IMR-90 (cell line): ENCODE measurements at regions not wholly inside any gene's neighbourhood (a gene's known extent, or its start where the extent isn't known, plus 50 kb on each side); places are given as distances from the start of the nearest gene placed in this dataset.

ENCODE experiments used
- ATAC-seq: fragments of 200-7000 bp; cut with Tn5 transposase; 2 replicates; pipeline ENCODE4 v1.9.1; 2020; ENCODE audit warnings: low read depth, mild to moderate bottlenecking, moderate library complexity
- BruUV-seq: library from RNA; stranded (reverse); fragments of 400-500 nt; replicated peaks from 2 replicates; lab custom pipeline; 2021; lab: Mats Ljungman, UMichigan
- CTCF ChIA-PET: fragments of 300-600 bp; formaldehyde crosslinking; extraction: SDS; loops from one replicate; lab custom pipeline; 2021; ENCODE audit warnings: antibody characterized with exemption; lab: Yijun Ruan, JAX
- POLR2A ChIA-PET: fragments of 300-600 bp; sonication (Branson Sonifier 250); formaldehyde crosslinking; loops from one replicate; lab custom pipeline; 2022; ENCODE audit warnings: antibody characterized with exemption; ENCODE audit not compliant: unreplicated experiment; lab: Charles Lee
- DNase-seq: peaks from one replicate; pipeline ENCODE4 v3.0.0; 2013
- H2AFZ ChIP-seq: replicated peaks from 2 replicates; pipeline ENCODE3; 2013; ENCODE audit warnings: low read length, mild to moderate bottlenecking; ENCODE audit not compliant: poor library complexity
- H2AK5ac ChIP-seq: 2 replicates; pipeline ENCODE4 v1.6.1; 2013; ENCODE audit warnings: low read depth, low read length, inconsistent platforms
- H2AK9ac ChIP-seq: replicated peaks from 2 replicates; pipeline ENCODE3; 2013; ENCODE audit warnings: mild to moderate bottlenecking, low read depth, low read length, moderate library complexity; ENCODE audit not compliant: poor library complexity
- H2BK120ac ChIP-seq: 2 replicates; pipeline ENCODE4 v1.6.1; 2013; ENCODE audit warnings: low read depth, low read length, inconsistent platforms
- H2BK15ac ChIP-seq: 3 replicates; pipeline ENCODE4 v1.6.1; 2013; ENCODE audit warnings: low read depth, low read length, inconsistent platforms
- H2BK20ac ChIP-seq: 2 replicates; pipeline ENCODE4 v1.6.1; 2013; ENCODE audit warnings: low read depth, mild to moderate bottlenecking, inconsistent platforms, low read length, moderate library complexity
- H2BK5ac ChIP-seq: 2 replicates; pipeline ENCODE4 v1.6.1; 2013; ENCODE audit warnings: mild to moderate bottlenecking, low read depth, low read length, inconsistent platforms; ENCODE audit not compliant: poor library complexity, severe bottlenecking
- H3K14ac ChIP-seq: replicated peaks from 2 replicates; pipeline ENCODE4 v1.6.1; 2013; ENCODE audit warnings: low read depth, low read length, inconsistent platforms
- H3K18ac ChIP-seq: 2 replicates; pipeline ENCODE4 v1.6.1; 2013; ENCODE audit warnings: low read depth, low read length, control low read depth
- H3K23ac ChIP-seq: 2 replicates; pipeline ENCODE4 v1.6.1; 2013; ENCODE audit warnings: low read depth, low read length, inconsistent platforms
- H3K27ac ChIP-seq: 2 replicates; pipeline ENCODE4 v1.5.1; 2013; ENCODE audit warnings: mild to moderate bottlenecking, control low read depth, low read length; ENCODE audit not compliant: insufficient read depth
- H3K27me3 ChIP-seq: 2 replicates; pipeline ENCODE4 v1.6.1; 2013; ENCODE audit warnings: low read length; ENCODE audit not compliant: control insufficient read depth, insufficient read depth
- H3K36me3 ChIP-seq: 2 replicates; pipeline ENCODE4 v1.6.1; 2013; ENCODE audit warnings: low read length, mixed read lengths; ENCODE audit not compliant: control insufficient read depth, insufficient read depth
- H3K4ac ChIP-seq: 2 replicates; pipeline ENCODE4 v1.6.1; 2013; ENCODE audit warnings: low read depth, low read length, inconsistent platforms
- H3K4me1 ChIP-seq: 2 replicates; pipeline ENCODE4 v1.6.1; 2013; ENCODE audit warnings: low read length, mixed read lengths; ENCODE audit not compliant: control insufficient read depth, insufficient read depth
- H3K4me2 ChIP-seq: 2 replicates; pipeline ENCODE4 v1.6.1; 2013; ENCODE audit warnings: low read depth, mild to moderate bottlenecking, control low read depth, low read length, moderate library complexity
- H3K4me3 ChIP-seq: 2 replicates; pipeline ENCODE4 v1.5.1; 2013; ENCODE audit warnings: low read depth, mild to moderate bottlenecking, control low read depth, low read length, moderate library complexity; ENCODE audit not compliant: insufficient read depth
- H3K56ac ChIP-seq: 2 replicates; pipeline ENCODE4 v1.6.1; 2013; ENCODE audit warnings: low read length, inconsistent platforms; ENCODE audit not compliant: insufficient read depth; ENCODE audit errors: extremely low read depth
- H3K79me1 ChIP-seq, 2 experiments: 2 replicates each; pipeline ENCODE4 v1.6.1; 2013; ENCODE audit warnings: low read length in 2 of 2, inconsistent platforms in 1 of 2, low read depth in 1 of 2
- H3K9ac ChIP-seq: 2 replicates; pipeline ENCODE4 v1.6.1; 2013; ENCODE audit warnings: low read depth, low read length, control low read depth
- H3K9me1 ChIP-seq: 2 replicates; pipeline ENCODE4 v1.6.1; 2013; ENCODE audit warnings: low read length, inconsistent platforms; ENCODE audit not compliant: insufficient read depth
- H3K9me3 ChIP-seq: 2 replicates; pipeline ENCODE4 v1.6.1; 2013; ENCODE audit warnings: low read length; ENCODE audit not compliant: control insufficient read depth, insufficient read depth
- H4K20me1 ChIP-seq: 2 replicates; pipeline ENCODE4 v1.6.1; 2013; ENCODE audit warnings: low read length, inconsistent platforms; ENCODE audit not compliant: insufficient read depth
- H4K5ac ChIP-seq: 2 replicates; pipeline ENCODE4 v1.6.1; 2013; ENCODE audit warnings: mild to moderate bottlenecking, low read depth, low read length, control low read depth
- H4K8ac ChIP-seq, 2 experiments: 2 replicates each; pipeline ENCODE4 v1.6.1; 2013; ENCODE audit warnings: low read depth in 2 of 2, low read length in 2 of 2, control low read depth in 1 of 2, inconsistent platforms in 1 of 2
- H4K91ac ChIP-seq: 2 replicates; pipeline ENCODE4 v1.6.1; 2013; ENCODE audit warnings: low read depth, low read length, inconsistent platforms; ENCODE audit not compliant: insufficient read depth
- BHLHE40 ChIP-seq: fragments of 150-350 bp; IDR thresholded peaks from 2 replicates; pipeline ENCODE4 v1.6.1; 2016; ENCODE audit warnings: mild to moderate bottlenecking, low read depth, low read length
- CTCF ChIP-seq: conservative IDR thresholded peaks from 2 replicates; pipeline ENCODE4 v1.5.1; 2012; ENCODE audit warnings: mild to moderate bottlenecking, low read depth, low read length, improper control_type of control experiment
- ELK1 ChIP-seq: fragments of 150-350 bp; IDR thresholded peaks from 2 replicates; pipeline ENCODE4 v1.6.1; 2016; ENCODE audit warnings: low read depth, mild to moderate bottlenecking, low read length, moderate library complexity, borderline replicate concordance
- FOS ChIP-seq: fragments of 150-350 bp; IDR thresholded peaks from 2 replicates; pipeline ENCODE4 v1.6.1; 2016; ENCODE audit warnings: low read depth, low read length
- MAZ ChIP-seq: IDR thresholded peaks from 2 replicates; pipeline ENCODE4 v1.6.1; 2012; ENCODE audit warnings: low read depth, mild to moderate bottlenecking, low read length, improper control_type of control experiment, moderate library complexity, borderline replicate concordance
- MXI1 ChIP-seq: IDR thresholded peaks from 2 replicates; pipeline ENCODE4 v1.6.1; 2012; ENCODE audit warnings: low read depth, mild to moderate bottlenecking, low read length, moderate library complexity, borderline replicate concordance
- POLR2A ChIP-seq: IDR thresholded peaks from 2 replicates; pipeline ENCODE4 v1.6.1; 2012; ENCODE audit warnings: mild to moderate bottlenecking, low read depth, low read length
- RCOR1 ChIP-seq: IDR thresholded peaks from 2 replicates; pipeline ENCODE4 v1.6.1; 2012; ENCODE audit warnings: mild to moderate bottlenecking, low read length, improper control_type of control experiment; ENCODE audit not compliant: insufficient replicate concordance
- SMC3 ChIP-seq: fragments of 150-350 bp; IDR thresholded peaks from 2 replicates; pipeline ENCODE4 v1.6.1; 2016; ENCODE audit warnings: low read depth, mild to moderate bottlenecking, antibody characterized with exemption, low read length, moderate library complexity
- WGBS, 2 experiments: methylation state at CpG; one replicate each; pipeline versions ENCODE4 v1.1.5 to v1.1.7; 2013; ENCODE audit warnings: missing lambda C conversion rate in 2 of 2; ENCODE audit not compliant: insufficient read length in 1 of 2; ENCODE audit errors: extremely low coverage in 2 of 2; 5-methylcytosine and 5-hydroxymethylcytosine counted together
- dilution Hi-C: fragments of 300-500 bp; cut with HindIII; formaldehyde crosslinking; loops from one replicate; pipeline ENCODE4 v1.14.3; 2018; ENCODE audit warnings: low sequenced_read_pairs; ENCODE audit not compliant: unreplicated experiment
- in situ Hi-C: fragments of 300-500 bp; cut with MboI; formaldehyde crosslinking; loops from 3 replicates; pipeline ENCODE4 v1.14.3; 2019; ENCODE audit warnings: low sequenced_read_pairs, inconsistent platforms, mixed read lengths
- intact Hi-C: fragments of 100-400 bp; cut with micrococcal nuclease; formaldehyde crosslinking; loops from 2 replicates; pipeline ENCODE4 v1.10.0; 2022

GRCh38 chr12:59938190-59938962, 342.5 kb downstream of the SLC16A7 start:
- Histone ChIP-seq H2BK15ac (peak overlapping the region; percentile 54; the same call in 1 of the 3 replicates), H3K4me3 (no peak overlapping the region), H4K91ac (no peak overlapping the region), H3K18ac (no peak overlapping the region), H3K56ac (no peak overlapping the region), H2BK120ac (peak overlapping the region; percentile 71), H3K9me1 (no peaks in the 10 kb centered on the region), H3K9me3 (no peaks in the 10 kb centered on the region), H3K4me2 (no peak overlapping the region), H3K14ac (0 out of 2 replicates have a peak overlapping the region, but pooled peaks have one; percentile 62), H4K20me1 (no peaks in the 10 kb centered on the region), H3K23ac (no peak overlapping the region; the same call in 1 of the 2 replicates), H3K9ac (no peak overlapping the region), H2AK9ac (no peak overlapping the region), H4K5ac (no peak overlapping the region), H3K36me3 (no peaks in the 10 kb centered on the region), H3K79me1 (no peaks in the 10 kb centered on the region), H2BK20ac (0 out of 2 replicates have a peak overlapping the region, but pooled peaks have one; percentile 3), H3K27me3 (no peaks in the 10 kb centered on the region), H3K4me1 (no peaks in the 10 kb centered on the region; the same call in 1 of the 2 replicates), H2AFZ (peak overlapping the region; percentile 63), H2AK5ac (no peak overlapping the region), H3K27ac (no peak overlapping the region), H3K4ac (no peak overlapping the region), H4K8ac (no peak overlapping the region; a peak in 1 of 4 replicates), H2BK5ac (no peak overlapping the region)
- ATAC-seq (no peak), DNase-seq (no peak)
- TF ChIP-seq SMC3 (no peak), CTCF (no peak), MXI1 (no peak), RCOR1 (no peak), BHLHE40 (no peak), ELK1 (no peak), POLR2A (no peak), FOS (no peak), MAZ (no peak)
- intact Hi-C loops (no loop called here), dilution Hi-C loops (no loop called here), in situ Hi-C loops (no loop called here)
- CTCF ChIA-PET, result no interaction called here
- BruUV-seq, result no TSS peak
- 90% methylated on average over 2 of the region's 8 CpGs; no CpG with 5 or more reads in 1 of the 2 experiments for WGBS, 2 experiments
- POLR2A ChIA-PET, result no interaction called here
